ENCODE measurements at regions not wholly inside any gene's neighbourhood (a gene's known extent, or its start where the extent isn't known, plus 50 kb on each side); places are given as distances from the start of the nearest gene placed in this dataset.
A peak's percentile ranks its signal among the peaks of the same experiment; 100 is the strongest.

- TF ChIP-seq TFCP2L1 (CRISPR knock-in tag; IDR thresholded peaks at IDR 0.05) (0 out of 2 replicates have a peak, but pooled peaks have one; percentile 29), FOXS1 (CRISPR knock-in tag; IDR thresholded peaks at IDR 0.05) (no peak), ZSCAN20 (CRISPR knock-in tag; IDR thresholded peaks at IDR 0.05) (no peak), POLR2A (IDR thresholded peaks at IDR 0.05; ENCODE audit: low read length) (peak; percentile 53), NR3C1 (IDR thresholded peaks at IDR 0.05) (no peak), KDM1A (IDR thresholded peaks at IDR 0.05; ENCODE audit: low read depth) (no peak), MAZ (IDR thresholded peaks at IDR 0.05; ENCODE audit: borderline replicate concordance, low read depth, low read length) (no peak), FOSL2 (IDR thresholded peaks at IDR 0.05) (no peak), FOSL2 (CRISPR knock-in tag; IDR thresholded peaks at IDR 0.05) (peak; percentile 14; the same call in 1 of the 2 replicates), HOXB13 (CRISPR knock-in tag; IDR thresholded peaks at IDR 0.05; ENCODE audit: low read depth) (0 out of 2 replicates have a peak, but pooled peaks have one; percentile 53), EHMT2 (IDR thresholded peaks at IDR 0.05; ENCODE audit: low read depth) (no peak), CTCF (IDR thresholded peaks at IDR 0.05) (no peak), HES2 (IDR thresholded peaks at IDR 0.05) (no peak), BHLHE40 (IDR thresholded peaks at IDR 0.05; ENCODE audit: low read depth, low read length) (no peak), CHD2 (IDR thresholded peaks at IDR 0.05; ENCODE audit: low read length, partially characterized antibody) (no peak), JUNB (IDR thresholded peaks at IDR 0.05) (no peak), HMGXB4 (CRISPR knock-in tag; IDR thresholded peaks at IDR 0.05; ENCODE audit: borderline replicate concordance) (no peak), PBX3 (IDR thresholded peaks at IDR 0.05) (0 out of 2 replicates have a peak, but pooled peaks have one; percentile 68), JUN (IDR thresholded peaks at IDR 0.05) (peak; percentile 65 to 91; a peak in 4 of 5 replicates), RCOR1 (IDR thresholded peaks at IDR 0.05; ENCODE audit: low read depth, low read length) (no peak), HOXB5 (CRISPR knock-in tag; IDR thresholded peaks at IDR 0.05) (0 out of 2 replicates have a peak, but pooled peaks have one; percentile 68), EHF (CRISPR knock-in tag; IDR thresholded peaks at IDR 0.05) (no peak), RFX5 (IDR thresholded peaks at IDR 0.05) (0 out of 2 replicates have a peak, but pooled peaks have one; percentile 35), MAX (IDR thresholded peaks at IDR 0.05) (peak; percentile 91), CBX2 (IDR thresholded peaks at IDR 0.05; ENCODE audit: borderline replicate concordance, low read depth) (no peak), BCL3 (IDR thresholded peaks at IDR 0.05) (0 out of 3 replicates have a peak, but pooled peaks have one; percentile 25), NPAS2 (CRISPR knock-in tag; IDR thresholded peaks at IDR 0.05; ENCODE audit: borderline replicate concordance) (no peak), ZC3H11A (IDR thresholded peaks at IDR 0.05) (no peak), SREBF2 (IDR thresholded peaks at IDR 0.05) (no peak), HOXA7 (CRISPR knock-in tag; IDR thresholded peaks at IDR 0.05) (no peak), CHD4 (IDR thresholded peaks at IDR 0.05; ENCODE audit: borderline replicate concordance) (no peak), ZFP36 (IDR thresholded peaks at IDR 0.05; ENCODE audit: borderline replicate concordance, partially characterized antibody) (no peak), ESRRA (IDR thresholded peaks at IDR 0.05; ENCODE audit: borderline replicate concordance, low read length) (no peak)
Observed at GRCh38 chrX:73943693-73944562, 91.4 kb upstream of the XIST start (continued).

Data from A549 (cell line).